H9 (cell line): ENCODE measurements at regions not wholly inside any gene's neighbourhood (a gene's known extent, or its start where the extent isn't known, plus 50 kb on each side); places are given as distances from the start of the nearest gene placed in this dataset.

ENCODE experiments used
- DNase-seq: peaks from one replicate; pipeline ENCODE4 v3.0.0-alpha.2; 2017
- H2AFZ ChIP-seq: one replicate; pipeline ENCODE4 v1.6.1; 2013; ENCODE audit warnings: mild to moderate bottlenecking, low read length, control low read depth, moderate library complexity
- H2AK5ac ChIP-seq: 2 replicates; pipeline ENCODE4 v1.6.1; 2013; ENCODE audit warnings: low read length, control low read depth, mixed read lengths; ENCODE audit not compliant: insufficient read length
- H2BK120ac ChIP-seq: one replicate; pipeline ENCODE4 v1.6.1; 2013; ENCODE audit warnings: low read depth, mild to moderate bottlenecking, low read length, control low read depth, inconsistent platforms; ENCODE audit not compliant: poor library complexity, severe bottlenecking
- H2BK12ac ChIP-seq: 2 replicates; pipeline ENCODE4 v1.6.1; 2013; ENCODE audit warnings: low read length, control low read depth, mixed read lengths, low read depth; ENCODE audit not compliant: insufficient read length
- H2BK15ac ChIP-seq: 2 replicates; pipeline ENCODE4 v1.6.1; 2013; ENCODE audit warnings: low read depth, low read length, control low read depth
- H2BK20ac ChIP-seq: one replicate; pipeline ENCODE4 v1.6.1; 2013; ENCODE audit warnings: low read depth, mild to moderate bottlenecking, low read length, control low read depth, inconsistent platforms; ENCODE audit not compliant: poor library complexity, severe bottlenecking
- H2BK5ac ChIP-seq: 2 replicates; pipeline ENCODE4 v1.6.1; 2013; ENCODE audit warnings: low read length, control low read depth, mixed read lengths; ENCODE audit not compliant: insufficient read length
- H3K14ac ChIP-seq: 2 replicates; pipeline ENCODE4 v1.6.1; 2013; ENCODE audit warnings: low read length, control low read depth; ENCODE audit not compliant: insufficient read depth
- H3K18ac ChIP-seq: 2 replicates; pipeline ENCODE4 v1.6.1; 2013; ENCODE audit warnings: low read depth, mild to moderate bottlenecking, mixed read lengths, low read length, control low read depth; ENCODE audit not compliant: insufficient read length
- H3K23ac ChIP-seq: 2 replicates; pipeline ENCODE4 v1.6.1; 2013; ENCODE audit warnings: low read length, control low read depth, mixed read lengths, low read depth; ENCODE audit not compliant: insufficient read length
- H3K23me2 ChIP-seq: 2 replicates; pipeline ENCODE4 v1.6.1; 2013; ENCODE audit warnings: low read depth, mild to moderate bottlenecking, mixed read lengths, low read length, control low read depth; ENCODE audit not compliant: insufficient read length, poor library complexity, severe bottlenecking
- H3K27ac ChIP-seq: 2 replicates; pipeline ENCODE4 v1.5.1; 2013; ENCODE audit warnings: low read length, control low read depth, mixed read lengths, low read depth; ENCODE audit not compliant: insufficient read length
- H3K27me3 ChIP-seq: 2 replicates; pipeline ENCODE4 v1.6.1; 2013; ENCODE audit warnings: low read length, control low read depth, inconsistent platforms; ENCODE audit not compliant: insufficient read depth
- H3K4ac ChIP-seq: 2 replicates; pipeline ENCODE4 v1.6.1; 2013; ENCODE audit warnings: low read depth, mild to moderate bottlenecking, control low read depth, inconsistent platforms, low read length, moderate library complexity
- H3K4me1 ChIP-seq: 2 replicates; pipeline ENCODE4 v1.6.1; 2013; ENCODE audit warnings: low read length, control low read depth, inconsistent platforms; ENCODE audit not compliant: insufficient read depth
- H3K4me2 ChIP-seq: 2 replicates; pipeline ENCODE4 v1.6.1; 2013; ENCODE audit warnings: low read length, control low read depth, mixed read lengths; ENCODE audit not compliant: insufficient read length, insufficient read depth
- H3K56ac ChIP-seq: 2 replicates; pipeline ENCODE4 v1.6.1; 2013; ENCODE audit warnings: low read depth, mild to moderate bottlenecking, mixed read lengths, low read length, control low read depth; ENCODE audit not compliant: insufficient read length
- H3K79me1 ChIP-seq: 2 replicates; pipeline ENCODE4 v1.6.1; 2013; ENCODE audit warnings: low read depth, mild to moderate bottlenecking, moderate library complexity, low read length, control low read depth, inconsistent platforms; ENCODE audit not compliant: insufficient read depth, poor library complexity, severe bottlenecking
- H3K79me2 ChIP-seq: 2 replicates; pipeline ENCODE4 v1.6.1; 2013; ENCODE audit warnings: low read length, control low read depth, inconsistent platforms; ENCODE audit not compliant: insufficient read depth
- H3K9ac ChIP-seq: 2 replicates; pipeline ENCODE4 v1.6.1; 2013; ENCODE audit warnings: low read length, control low read depth, mixed read lengths; ENCODE audit not compliant: insufficient read length; ENCODE audit errors: extremely low read depth
- H3K9me3 ChIP-seq: one replicate; pipeline ENCODE4 v1.6.1; 2013; ENCODE audit warnings: low read depth, low read length, inconsistent platforms; ENCODE audit not compliant: control insufficient read depth
- H3T11ph ChIP-seq: one replicate; pipeline ENCODE4 v1.6.1; 2013; ENCODE audit warnings: mild to moderate bottlenecking, low read length, control low read depth, inconsistent platforms
- H4K20me1 ChIP-seq: one replicate; pipeline ENCODE4 v1.6.1; 2013; ENCODE audit not compliant: control insufficient read depth, insufficient read length, insufficient read depth
- H4K5ac ChIP-seq: 2 replicates; pipeline ENCODE4 v1.6.1; 2013; ENCODE audit warnings: low read depth, mild to moderate bottlenecking, mixed read lengths, low read length, control low read depth; ENCODE audit not compliant: insufficient read length
- H4K8ac ChIP-seq: replicated peaks from 2 replicates; pipeline ENCODE4 v1.6.1; 2013; ENCODE audit warnings: low read length, control low read depth, mixed read lengths, low read depth; ENCODE audit not compliant: insufficient read length
- H4K91ac ChIP-seq: 2 replicates; pipeline ENCODE4 v1.6.1; 2013; ENCODE audit warnings: low read depth, mild to moderate bottlenecking, moderate library complexity, mixed read lengths, low read length, control low read depth; ENCODE audit not compliant: insufficient read length
- H3K27ac Mint-ChIP-seq, 3 experiments: 2 replicates in 2 of 3; 3 replicates in 1 of 3; pipeline ENCODE4 v1.8.0; 2020 to 2021; ENCODE audit warnings: mixed read lengths in 3 of 3, mild to moderate bottlenecking in 1 of 3, moderate library complexity in 1 of 3
- H3K27me3 Mint-ChIP-seq: 2 replicates; pipeline ENCODE4 v1.8.0; 2021; ENCODE audit warnings: low read depth, mild to moderate bottlenecking, moderate library complexity, mixed read lengths
- H3K36me3 Mint-ChIP-seq, 3 experiments: 2 replicates in 2 of 3; 3 replicates in 1 of 3; pipeline ENCODE4 v1.8.0; 2020 to 2021; ENCODE audit warnings: low read depth in 3 of 3, mixed read lengths in 3 of 3; ENCODE audit not compliant: insufficient read depth in 1 of 3
- H3K4me1 Mint-ChIP-seq, 2 experiments: 2 replicates each; pipeline ENCODE4 v1.8.0; 2020; ENCODE audit warnings: mixed read lengths in 2 of 2
- H3K4me3 Mint-ChIP-seq, 2 experiments: 2 replicates in 1 of 2; 3 replicates in 1 of 2; pipeline ENCODE4 v1.8.0; 2020 to 2021; ENCODE audit warnings: mild to moderate bottlenecking in 2 of 2, mixed read lengths in 2 of 2, moderate library complexity in 1 of 2
- H3K9me3 Mint-ChIP-seq, 2 experiments: 2 replicates in 1 of 2; 3 replicates in 1 of 2; pipeline ENCODE4 v1.8.0; 2020; ENCODE audit warnings: mild to moderate bottlenecking in 2 of 2, mixed read lengths in 2 of 2, moderate library complexity in 1 of 2
- CTCF ChIP-seq: fragments of 200-600 bp; sonication (generic); conservative IDR thresholded peaks from 3 replicates; pipeline ENCODE4 v1.8.0; 2021; ENCODE audit warnings: antibody characterized with exemption, mild to moderate bottlenecking
- WGBS: extraction: QIAGEN DNeasy Blood & Tissue Kit; methylation state at CpG from one replicate; pipeline ENCODE4 v1.1.7; 2013; ENCODE audit warnings: missing lambda C conversion rate, low lambda C conversion rate, mixed read lengths; ENCODE audit not compliant: insufficient read length; ENCODE audit errors: extremely low coverage; 5-methylcytosine and 5-hydroxymethylcytosine counted together

DNA sequence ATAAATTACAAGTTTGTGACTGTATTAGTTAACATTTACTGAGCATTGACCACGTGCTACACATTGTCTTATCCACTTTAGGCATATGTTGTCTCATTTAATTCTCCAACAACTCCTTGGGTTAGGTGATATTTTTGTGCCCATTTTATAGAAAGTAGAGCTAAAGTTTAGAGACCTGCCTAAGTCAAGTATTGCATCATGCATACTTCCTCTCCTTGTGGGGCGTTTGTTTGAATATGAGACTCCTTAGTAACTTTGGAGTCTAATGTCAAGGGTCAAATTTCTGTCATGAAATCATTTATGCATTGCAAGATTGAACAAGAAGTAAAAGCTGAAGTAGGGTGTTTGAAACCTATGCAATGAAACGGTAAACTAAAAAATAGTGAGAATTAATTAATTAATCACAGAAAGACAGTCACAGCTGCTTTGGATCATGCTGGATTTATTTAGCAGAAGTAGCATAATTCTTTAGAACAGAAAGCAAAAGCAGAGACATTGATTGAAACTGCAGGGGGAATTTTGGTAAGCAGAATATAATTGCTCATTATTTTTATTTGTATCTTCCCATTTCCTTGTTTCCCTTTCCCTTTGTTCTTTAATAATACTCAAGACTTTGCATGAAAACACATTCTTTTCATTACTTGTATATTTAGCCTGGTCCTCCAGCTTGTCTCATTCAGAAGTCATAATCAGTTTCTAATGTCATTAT is 1374.4 kb upstream of the GJE1 start:
- Histone ChIP-seq H4K8ac (no peak overlapping the region), H2AFZ (no peak overlapping the region), H3K9ac (no peak overlapping the region), H2BK12ac (no peak overlapping the region), H3K18ac (no peak overlapping the region), H3K79me2 (no peaks in the 10 kb centered on the region), H3K4ac (no peak overlapping the region), H3T11ph (no peak overlapping the region), H3K14ac (no peak overlapping the region), H2AK5ac (no peak overlapping the region), H3K23ac (no peak overlapping the region), H3K27ac (no peak overlapping the region), H3K79me1 (no peaks in the 10 kb centered on the region), H2BK20ac (no peak overlapping the region), H3K9me3 (no peaks in the 10 kb centered on the region), H2BK5ac (no peak overlapping the region), H3K4me1 (no peaks in the 10 kb centered on the region), H2BK15ac (no peak overlapping the region), H3K27me3 (no peaks in the 10 kb centered on the region), H3K56ac (no peak overlapping the region), H3K4me2 (no peak overlapping the region), H3K23me2 (no peaks in the 10 kb centered on the region), H2BK120ac (no peak overlapping the region), H4K91ac (no peak overlapping the region), H4K5ac (no peak overlapping the region), H4K20me1 (no peaks in the 10 kb centered on the region)
- peaks cover 0 to 8% (median 3%) of the 10 kb centered on the region in 3 experiments; a peak in 4 of 7 replicates for H3K36me3 Mint-ChIP-seq
- peak overlapping the region in 2 of 3 experiments; percentile 11 to 89; a peak in 1 of 7 replicates for H3K27ac Mint-ChIP-seq
- peaks cover 6 to 8% of the 10 kb centered on the region in 2 experiments; a peak in 4 of 5 replicates for H3K9me3 Mint-ChIP-seq
- no peak for TF ChIP-seq CTCF
- H3K4me1 Mint-ChIP-seq: peaks cover 5% of the 10 kb centered on the region in 2 experiments
- DNase-seq: no peak
- H3K4me3 Mint-ChIP-seq: no peak overlapping the region
- no peaks in the 10 kb centered on the region for H3K27me3 Mint-ChIP-seq
- WGBS: no CpG with 5 or more reads among the region's 3 CpGs
